ENCODE measurements at regions not wholly inside any gene's neighbourhood (a gene's known extent, or its start where the extent isn't known, plus 50 kb on each side); places are given as distances from the start of the nearest gene placed in this dataset.

- DNase-seq: no peak
These were observed 352.7 kb downstream of the CXCL12 start for GRCh38 chr10:44032216-44032615.

DNA sequence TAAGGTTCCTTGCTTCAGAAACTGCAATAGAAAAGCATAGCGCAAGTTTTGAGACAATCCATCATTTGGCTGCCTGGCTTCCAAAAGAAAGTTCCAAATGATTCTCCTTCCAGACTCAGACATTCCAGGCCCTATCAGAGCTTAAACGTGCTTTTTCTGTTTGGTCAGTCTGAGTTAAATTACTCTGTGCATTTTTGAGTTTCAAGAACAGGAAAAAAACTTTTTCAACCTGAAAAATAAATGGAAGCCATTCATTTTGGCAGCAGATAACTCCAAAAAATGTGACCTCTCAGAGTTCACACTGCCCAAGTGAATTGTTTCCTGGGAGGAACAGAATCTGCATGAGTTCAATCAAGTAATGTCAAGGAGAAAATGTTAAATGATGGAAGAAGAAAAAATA, 354.2 kb downstream of the CXCL12 start:
- TF ChIP-seq GATA1 (IDR thresholded peaks at IDR 0.05; ENCODE audit: low read depth, low read length) (no peak), POLR2A (IDR thresholded peaks at IDR 0.05; ENCODE audit: low read length) (no peak)
- no peak for DNase-seq

More at GRCh38 chr10:44032216-44032615, 352.7 kb downstream of the CXCL12 start:
- TF ChIP-seq GATA1 (IDR thresholded peaks at IDR 0.05; ENCODE audit: low read depth, low read length) (no peak), POLR2A (IDR thresholded peaks at IDR 0.05; ENCODE audit: low read length) (no peak)

- DNase-seq: peak; percentile 9 to 21
- TF ChIP-seq POLR2A (IDR thresholded peaks at IDR 0.05; ENCODE audit: low read length): no peak
- no peak for TF ChIP-seq GATA1 (IDR thresholded peaks at IDR 0.05; ENCODE audit: low read depth, low read length)
These were observed 354.8 kb downstream of the CXCL12 start for GRCh38 chr10:44030132-44030531.

DNA sequence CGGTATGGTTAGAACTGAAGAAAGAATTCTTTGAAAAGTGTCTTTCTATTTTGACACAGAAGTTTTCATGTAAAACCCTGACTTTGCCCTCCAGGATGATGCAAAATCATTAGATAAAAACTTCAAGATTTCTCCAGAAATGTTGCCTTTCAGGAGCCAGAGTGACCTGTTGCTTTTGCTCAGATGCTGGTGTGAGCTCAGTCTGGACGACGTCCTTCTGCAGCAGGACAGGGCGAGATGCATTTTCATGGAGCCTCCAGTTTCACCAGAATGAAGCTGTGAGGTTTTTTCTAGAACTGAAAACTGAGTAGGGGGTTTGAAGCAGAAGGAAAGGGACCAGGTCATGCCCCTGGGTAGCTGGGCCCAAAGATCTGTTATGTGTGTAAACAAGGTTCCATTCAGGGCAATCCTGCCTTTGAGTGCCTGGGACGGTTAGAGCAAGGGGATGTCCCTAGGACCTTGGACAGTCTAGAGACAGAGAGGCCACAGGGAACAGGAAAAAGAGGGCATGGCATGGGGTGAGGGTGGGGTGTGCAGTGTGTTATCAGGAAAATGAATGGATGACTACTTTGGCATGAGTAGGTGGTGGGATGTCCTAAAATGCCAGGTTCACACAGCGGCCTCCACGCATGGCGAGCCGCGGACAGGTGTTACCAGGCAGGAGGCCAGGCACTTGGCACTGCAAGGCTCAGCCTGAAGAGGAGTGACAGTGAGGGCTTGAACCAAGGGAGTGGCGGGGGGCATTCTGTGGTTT, 356.3 kb downstream of the CXCL12 start:
- TF ChIP-seq POLR2A (IDR thresholded peaks at IDR 0.05; ENCODE audit: low read length): no peak
- TF ChIP-seq GATA1 (IDR thresholded peaks at IDR 0.05; ENCODE audit: low read depth, low read length): no peak
- no peak for DNase-seq

GRCh38 chr10:44024356-44025116, 360.4 kb downstream of the CXCL12 start:
- no peak for TF ChIP-seq POLR2A (IDR thresholded peaks at IDR 0.05; ENCODE audit: low read length)
- TF ChIP-seq GATA1 (IDR thresholded peaks at IDR 0.05; ENCODE audit: low read depth, low read length): no peak
- DNase-seq: no peak

- TF ChIP-seq GATA1 (IDR thresholded peaks at IDR 0.05; ENCODE audit: low read depth, low read length) (no peak), POLR2A (IDR thresholded peaks at IDR 0.05; ENCODE audit: low read length) (no peak)
- no peak for DNase-seq
These were observed 361.4 kb downstream of the CXCL12 start for GRCh38 chr10:44023517-44023916.

DNA sequence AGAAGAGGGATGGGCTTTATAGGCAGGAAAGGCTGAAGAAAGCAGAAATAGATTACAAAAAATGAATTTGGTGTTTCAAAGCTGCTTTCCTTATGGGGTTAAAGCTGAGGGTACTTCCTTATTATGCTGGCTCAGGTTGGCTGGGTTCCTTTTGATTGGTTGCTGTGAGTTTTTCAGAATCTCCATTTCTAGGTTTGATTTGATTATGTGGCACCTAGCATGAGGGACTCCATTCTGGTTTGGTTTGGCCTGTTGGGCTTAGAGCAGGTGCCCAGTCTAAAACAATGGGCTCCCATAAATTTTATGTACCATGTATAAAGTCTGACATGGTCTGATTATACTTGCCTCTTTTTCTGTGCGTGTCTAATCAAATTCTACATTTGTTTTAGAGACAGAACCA, 362.7 kb downstream of the CXCL12 start:
- DNase-seq: no peak
- TF ChIP-seq GATA1 (IDR thresholded peaks at IDR 0.05; ENCODE audit: low read depth, low read length): no peak
- no peak for TF ChIP-seq POLR2A (IDR thresholded peaks at IDR 0.05; ENCODE audit: low read length)

GRCh38 chr10:44020322-44021111, 364.4 kb downstream of the CXCL12 start:
- DNase-seq: no peak
- TF ChIP-seq GATA1 (IDR thresholded peaks at IDR 0.05; ENCODE audit: low read depth, low read length) (no peak), POLR2A (IDR thresholded peaks at IDR 0.05; ENCODE audit: low read length) (no peak)

- DNase-seq: no peak
These were observed 367.3 kb downstream of the CXCL12 start for GRCh38 chr10:44017483-44018145.

DNA sequence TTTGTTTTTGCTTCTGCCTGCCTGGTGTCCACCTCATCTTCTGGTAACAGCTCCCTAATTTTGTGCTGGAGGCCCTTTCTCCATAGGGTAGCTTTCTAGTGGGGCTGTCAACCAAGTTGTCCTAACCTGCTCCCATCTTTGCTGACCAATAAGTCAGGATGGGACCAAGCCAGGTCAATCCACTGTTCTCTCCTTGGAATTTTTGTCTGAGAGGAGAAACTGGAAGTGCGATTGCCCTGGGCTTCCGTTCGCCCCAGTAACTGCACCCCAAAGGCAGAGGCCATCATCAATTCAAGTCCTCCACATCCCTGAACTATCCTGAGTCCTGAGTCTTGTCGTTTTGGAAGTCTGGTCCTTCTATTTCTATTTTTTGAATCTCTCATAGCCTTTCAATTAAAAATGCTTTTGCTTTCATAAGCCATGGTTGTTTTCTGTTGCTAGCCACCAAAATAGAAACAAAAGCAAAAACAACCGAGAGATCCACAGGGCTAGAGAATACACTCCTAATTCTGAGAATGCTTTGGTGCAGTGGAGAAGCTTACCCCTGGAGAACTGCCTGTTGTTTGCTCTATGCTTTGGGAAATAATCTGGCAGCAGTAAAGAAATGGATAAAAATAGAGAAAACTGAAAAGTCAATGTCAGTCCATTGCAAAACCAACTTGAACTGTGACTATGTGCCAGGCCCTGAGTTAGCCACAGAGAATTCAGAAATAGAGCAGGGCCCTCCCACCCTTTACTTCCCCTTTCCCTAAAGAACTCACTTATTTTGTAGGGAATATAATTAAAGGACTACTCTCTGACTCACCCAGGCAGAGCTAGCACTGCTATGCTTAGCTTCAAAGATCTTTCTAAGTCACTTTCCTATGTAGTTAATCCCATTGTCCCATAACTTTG, 368.1 kb downstream of the CXCL12 start:
- no peak for TF ChIP-seq GATA1 (IDR thresholded peaks at IDR 0.05; ENCODE audit: low read depth, low read length)
- DNase-seq: no peak

More at GRCh38 chr10:44017483-44018145, 367.3 kb downstream of the CXCL12 start:
- TF ChIP-seq GATA1 (IDR thresholded peaks at IDR 0.05; ENCODE audit: low read depth, low read length) (no peak), POLR2A (IDR thresholded peaks at IDR 0.05; ENCODE audit: low read length) (no peak)

GRCh38 chr10:44015702-44016500, 367.2 kb upstream of the ZNF32 start:
- TF ChIP-seq GATA1 (IDR thresholded peaks at IDR 0.05; ENCODE audit: low read depth, low read length) (no peak), POLR2A (IDR thresholded peaks at IDR 0.05; ENCODE audit: low read length) (no peak)
- no peak for DNase-seq
